ENCODE measurements at regions not wholly inside any gene's neighbourhood (a gene's known extent, or its start where the extent isn't known, plus 50 kb on each side); places are given as distances from the start of the nearest gene placed in this dataset.

DNA sequence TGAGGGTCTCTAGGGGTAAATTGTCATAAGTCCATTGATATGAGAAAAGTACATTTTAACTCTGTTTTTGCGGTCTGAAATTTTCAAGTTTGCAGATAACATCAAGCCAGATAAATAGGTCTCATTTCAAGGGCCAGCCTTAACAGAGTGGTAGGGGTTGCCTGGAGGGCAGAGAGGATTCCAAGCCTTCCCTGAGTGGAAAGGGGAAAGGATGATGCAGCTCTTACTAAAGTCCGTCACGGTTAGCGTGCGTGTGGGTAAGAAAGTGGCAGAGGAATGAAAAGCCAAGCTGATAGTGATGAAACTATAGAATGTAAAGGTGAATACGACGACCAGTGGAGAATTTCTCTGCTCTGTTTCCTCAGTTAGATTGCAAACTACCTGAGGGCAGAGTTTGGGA, 71.6 kb downstream of the ADRA2A start:
- WGBS (ENCODE audit: insufficient coverage, insufficient replicate concordance, low lambda C conversion rate, missing lambda C conversion rate) = 61% methylated on average over 7 of the region's 7 CpGs
- Histone ChIP-seq H2AFZ (ENCODE audit: control insufficient read depth, low read depth, low read length) (no peak overlapping the region), H3K27ac (ENCODE audit: control insufficient read depth, insufficient read depth) (no peak overlapping the region), H3K36me3 (ENCODE audit: control insufficient read depth in 2 of 2, insufficient read depth in 2 of 2, low read length in 1 of 2) (no peaks in the 10 kb centered on the region), H4K20me1 (ENCODE audit: control insufficient read depth, insufficient read depth) (no peaks in the 10 kb centered on the region), H3K4me3 (no peak overlapping the region), H3K9me3 (replicated peaks; ENCODE audit: control insufficient read depth, insufficient read depth, low read length) (no peaks in the 10 kb centered on the region), H3K79me2 (ENCODE audit: control insufficient read depth, insufficient read depth, low read length) (no peaks in the 10 kb centered on the region), H3K27me3 (replicated peaks in 1 of 2; ENCODE audit: control insufficient read depth in 2 of 2, insufficient read depth in 2 of 2, low read length in 1 of 2) (no peaks in the 10 kb centered on the region), H3K4me2 (ENCODE audit: control insufficient read depth, insufficient read depth) (no peak overlapping the region), H3K9ac (ENCODE audit: control insufficient read depth, insufficient read depth, low read length) (no peak overlapping the region), H3K4me1 (ENCODE audit: control insufficient read depth, insufficient read depth, low read length) (no peaks in the 10 kb centered on the region)
- TF ChIP-seq, protein P1, sequence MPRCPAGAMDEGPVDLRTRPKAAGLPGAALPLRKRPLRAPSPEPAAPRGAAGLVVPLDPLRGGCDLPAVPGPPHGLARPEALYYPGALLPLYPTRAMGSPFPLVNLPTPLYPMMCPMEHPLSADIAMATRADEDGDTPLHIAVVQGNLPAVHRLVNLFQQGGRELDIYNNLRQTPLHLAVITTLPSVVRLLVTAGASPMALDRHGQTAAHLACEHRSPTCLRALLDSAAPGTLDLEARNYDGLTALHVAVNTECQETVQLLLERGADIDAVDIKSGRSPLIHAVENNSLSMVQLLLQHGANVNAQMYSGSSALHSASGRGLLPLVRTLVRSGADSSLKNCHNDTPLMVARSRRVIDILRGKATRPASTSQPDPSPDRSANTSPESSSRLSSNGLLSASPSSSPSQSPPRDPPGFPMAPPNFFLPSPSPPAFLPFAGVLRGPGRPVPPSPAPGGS (IDR thresholded peaks at IDR 0.05; ENCODE audit: borderline replicate concordance, insufficient read depth, low read depth, low read length, poor library complexity, severe bottlenecking) = no peak
- no peak for TF ChIP-seq LARP7 (IDR thresholded peaks at IDR 0.05)
- no peak for TF ChIP-seq NFYA (IDR thresholded peaks at IDR 0.05; ENCODE audit: borderline replicate concordance, low read depth, low read length)
- TF ChIP-seq EZH2 (IDR thresholded peaks at IDR 0.05; ENCODE audit: borderline replicate concordance, control insufficient read depth, low read depth, low read length) = no peak
- no peak for TF ChIP-seq RAD21 (IDR thresholded peaks at IDR 0.05; ENCODE audit: insufficient read depth, low read depth, low read length)
- no peak for TF ChIP-seq CHD4 (IDR thresholded peaks at IDR 0.05)
- TF ChIP-seq, protein P2, sequence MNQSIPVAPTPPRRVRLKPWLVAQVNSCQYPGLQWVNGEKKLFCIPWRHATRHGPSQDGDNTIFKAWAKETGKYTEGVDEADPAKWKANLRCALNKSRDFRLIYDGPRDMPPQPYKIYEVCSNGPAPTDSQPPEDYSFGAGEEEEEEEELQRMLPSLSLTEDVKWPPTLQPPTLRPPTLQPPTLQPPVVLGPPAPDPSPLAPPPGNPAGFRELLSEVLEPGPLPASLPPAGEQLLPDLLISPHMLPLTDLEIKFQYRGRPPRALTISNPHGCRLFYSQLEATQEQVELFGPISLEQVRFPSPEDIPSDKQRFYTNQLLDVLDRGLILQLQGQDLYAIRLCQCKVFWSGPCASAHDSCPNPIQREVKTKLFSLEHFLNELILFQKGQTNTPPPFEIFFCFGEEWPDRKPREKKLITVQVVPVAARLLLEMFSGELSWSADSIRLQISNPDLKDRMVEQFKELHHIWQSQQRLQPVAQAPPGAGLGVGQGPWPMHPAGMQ (IDR thresholded peaks at IDR 0.05; ENCODE audit: borderline replicate concordance) = no peak
- TF ChIP-seq FOXK2 (IDR thresholded peaks at IDR 0.05) = no peak
- no peak for TF ChIP-seq HDAC2 (IDR thresholded peaks at IDR 0.05)
- TF ChIP-seq PAX5 (IDR thresholded peaks at IDR 0.05; ENCODE audit: borderline replicate concordance, low read depth, low read length) = no peak
- TF ChIP-seq, protein P3, sequence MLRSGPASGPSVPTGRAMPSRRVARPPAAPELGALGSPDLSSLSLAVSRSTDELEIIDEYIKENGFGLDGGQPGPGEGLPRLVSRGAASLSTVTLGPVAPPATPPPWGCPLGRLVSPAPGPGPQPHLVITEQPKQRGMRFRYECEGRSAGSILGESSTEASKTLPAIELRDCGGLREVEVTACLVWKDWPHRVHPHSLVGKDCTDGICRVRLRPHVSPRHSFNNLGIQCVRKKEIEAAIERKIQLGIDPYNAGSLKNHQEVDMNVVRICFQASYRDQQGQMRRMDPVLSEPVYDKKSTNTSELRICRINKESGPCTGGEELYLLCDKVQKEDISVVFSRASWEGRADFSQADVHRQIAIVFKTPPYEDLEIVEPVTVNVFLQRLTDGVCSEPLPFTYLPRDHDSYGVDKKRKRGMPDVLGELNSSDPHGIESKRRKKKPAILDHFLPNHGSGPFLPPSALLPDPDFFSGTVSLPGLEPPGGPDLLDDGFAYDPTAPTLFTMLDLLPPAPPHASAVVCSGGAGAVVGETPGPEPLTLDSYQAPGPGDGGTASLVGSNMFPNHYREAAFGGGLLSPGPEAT (IDR thresholded peaks at IDR 0.05; ENCODE audit: low read depth) = no peak
- TF ChIP-seq NBN (IDR thresholded peaks at IDR 0.05) = no peak
- TF ChIP-seq SUPT20H (IDR thresholded peaks at IDR 0.05; ENCODE audit: borderline replicate concordance, control insufficient read depth, low read depth, low read length) = no peak
- TF ChIP-seq BMI1 (IDR thresholded peaks at IDR 0.05; ENCODE audit: borderline replicate concordance) = no peak
- in situ Hi-C loops (cut with MboI) = no loop called here
- RAD21 ChIA-PET (ENCODE audit: unreplicated experiment) = no interaction called here
- FAIRE-seq (no peak), ATAC-seq (no peak), DNase-seq (ENCODE audit: low read depth, low spot score) (no peak)
- CTCF ChIA-PET = no interaction called here
- POLR2A ChIA-PET = interaction anchor here (0.7 kb wide), 1 partner anchor 364 kb away, joined by 3 read pairs; no protein-coding TSS in a partner anchor
- SMC1A ChIA-PET (ENCODE audit: uncharacterized antibody, unreplicated experiment) = interaction anchor here (0.6 kb wide), 2 partner anchors 200 to 1918 kb away, joined by 3 read pairs; no protein-coding TSS in a partner anchor
- intact Hi-C loops (cut with micrococcal nuclease; ENCODE audit: unreplicated experiment) = no loop called here
- BruUV-seq (replicated peaks) = no TSS peak
